Brain microvascular endothelial cell (primary cell): ENCODE measurements at regions not wholly inside any gene's neighbourhood (a gene's known extent, or its start where the extent isn't known, plus 50 kb on each side); places are given as distances from the start of the nearest gene placed in this dataset.

Experiments
- DNase-seq: peaks from one replicate; pipeline ENCODE4 v3.0.0-alpha.2; 2020
- H3K27ac ChIP-seq: fragments of 250-450 bp; sonication (Bioruptor Pico); 2 replicates; pipeline ENCODE4 v1.5.1; 2020; ENCODE audit warnings: mild to moderate bottlenecking, moderate library complexity
- H3K27me3 ChIP-seq: fragments of 250-450 bp; sonication (Bioruptor Pico); replicated peaks from 2 replicates; pipeline ENCODE4 v1.5.1; 2020; ENCODE audit warnings: mild to moderate bottlenecking
- H3K36me3 ChIP-seq: fragments of 250-450 bp; sonication (Bioruptor Pico); replicated peaks from 2 replicates; pipeline ENCODE4 v1.5.1; 2020; ENCODE audit warnings: mild to moderate bottlenecking
- H3K4me3 ChIP-seq: 2 replicates; pipeline ENCODE4 v1.5.1; 2011; ENCODE audit warnings: low read depth, mild to moderate bottlenecking, control low read depth, low read length, moderate library complexity
- CTCF ChIP-seq: IDR thresholded peaks from 2 replicates; pipeline ENCODE4 v1.5.1; 2011; ENCODE audit warnings: low read depth, mild to moderate bottlenecking, moderate library complexity, low read length, control low read depth, inconsistent platforms; ENCODE audit errors: missing control alignments
- in situ Hi-C: cut with HindIII; loops from 2 replicates; pipeline ENCODE4 v1.10.0; 2017; ENCODE audit warnings: low sequenced_read_pairs, low pct_ligation_motif_present

GRCh38 chr14:97712471-97712870, 915.3 kb downstream of the VRK1 start:
- H3K27me3 ChIP-seq: no peaks in the 10 kb centered on the region
- TF ChIP-seq CTCF: no peak
- no peak for DNase-seq
- H3K36me3 ChIP-seq: no peaks in the 10 kb centered on the region
- in situ Hi-C loops: no loop called here
- no peak overlapping the region for H3K4me3 ChIP-seq
- H3K27ac ChIP-seq: no peak overlapping the region

- no peak for TF ChIP-seq CTCF
- H3K4me3 ChIP-seq: no peak overlapping the region
- DNase-seq: no peak
- no peak overlapping the region for H3K27ac ChIP-seq
- no peaks in the 10 kb centered on the region for H3K36me3 ChIP-seq
- H3K27me3 ChIP-seq: no peaks in the 10 kb centered on the region
- in situ Hi-C loops: no loop called here
Measured at GRCh38 chr14:97713023-97713422, 915.8 kb downstream of the VRK1 start.

- Histone ChIP-seq H3K4me3 (no peak overlapping the region), H3K36me3 (no peaks in the 10 kb centered on the region), H3K27me3 (no peaks in the 10 kb centered on the region), H3K27ac (no peak overlapping the region)
- in situ Hi-C loops: no loop called here
- DNase-seq: no peak
- TF ChIP-seq CTCF: no peak
Measured at GRCh38 chr14:97718886-97719442, 921.8 kb downstream of the VRK1 start.

- TF ChIP-seq CTCF: no peak
- in situ Hi-C loops: no loop called here
- no peaks in the 10 kb centered on the region for H3K27me3 ChIP-seq
- no peak overlapping the region for H3K27ac ChIP-seq
- no peaks in the 10 kb centered on the region for H3K36me3 ChIP-seq
- no peak overlapping the region for H3K4me3 ChIP-seq
- no peak for DNase-seq
Measured at GRCh38 chr14:97719931-97720330, 922.7 kb downstream of the VRK1 start.

GRCh38 chr14:97723351-97723750, 926.2 kb downstream of the VRK1 start:
- no peak for TF ChIP-seq CTCF
- in situ Hi-C loops: no loop called here
- Histone ChIP-seq H3K36me3 (no peaks in the 10 kb centered on the region), H3K27me3 (no peaks in the 10 kb centered on the region), H3K4me3 (no peak overlapping the region), H3K27ac (no peak overlapping the region)
- DNase-seq: no peak

- H3K4me3 ChIP-seq: no peak overlapping the region
- no peak for TF ChIP-seq CTCF
- H3K27ac ChIP-seq: no peak overlapping the region
- DNase-seq: no peak
- H3K36me3 ChIP-seq: no peaks in the 10 kb centered on the region
- in situ Hi-C loops: no loop called here
- no peaks in the 10 kb centered on the region for H3K27me3 ChIP-seq
Measured at GRCh38 chr14:97723819-97724218, 926.6 kb downstream of the VRK1 start.
